MCF 10A (cell line): ENCODE measurements at regions not wholly inside any gene's neighbourhood (a gene's known extent, or its start where the extent isn't known, plus 50 kb on each side); places are given as distances from the start of the nearest gene placed in this dataset.

Experiments used
- BruUV-seq: library from RNA; stranded (reverse); fragments of 400-500 nt; replicated peaks from 2 replicates; lab custom pipeline; 2021; lab: Mats Ljungman, UMichigan
- CTCF ChIA-PET: fragments of 300-600 bp; sonication (Branson Sonifier 250); formaldehyde crosslinking; extraction: SDS; loops from one replicate; lab custom pipeline; 2021; ENCODE audit warnings: antibody characterized with exemption, inconsistent platforms; lab: Yijun Ruan, JAX
- POLR2A ChIA-PET: fragments of 300-600, 350-650 bp; sonication (Branson Sonifier 250); formaldehyde crosslinking; extraction: SDS; loops from one replicate; lab custom pipeline; 2020; ENCODE audit warnings: antibody characterized with exemption, inconsistent platforms; lab: Yijun Ruan, JAX
- DNase-seq: peaks from one replicate; pipeline ENCODE4 v3.0.0-alpha.2; 2018; ENCODE audit not compliant: unreplicated experiment
- H3K27ac Mint-ChIP-seq: one replicate; pipeline ENCODE4 v1.8.0; 2022; ENCODE audit warnings: mild to moderate bottlenecking, low read depth, mixed read lengths; ENCODE audit not compliant: unreplicated experiment
- H3K27me3 Mint-ChIP-seq: one replicate; pipeline ENCODE4 v1.8.0; 2022; ENCODE audit warnings: mixed read lengths; ENCODE audit not compliant: insufficient read depth, unreplicated experiment
- H3K36me3 Mint-ChIP-seq: one replicate; pipeline ENCODE4 v1.8.0; 2022; ENCODE audit warnings: mild to moderate bottlenecking, moderate library complexity, mixed read lengths; ENCODE audit not compliant: insufficient read depth, unreplicated experiment
- H3K4me1 Mint-ChIP-seq: one replicate; pipeline ENCODE4 v1.8.0; 2022; ENCODE audit warnings: mixed read lengths; ENCODE audit not compliant: insufficient read depth, unreplicated experiment
- H3K4me3 Mint-ChIP-seq: one replicate; pipeline ENCODE4 v1.8.0; 2022; ENCODE audit warnings: mild to moderate bottlenecking, moderate library complexity, mixed read lengths; ENCODE audit not compliant: unreplicated experiment
- H3K9me3 Mint-ChIP-seq: one replicate; pipeline ENCODE4 v1.8.0; 2022; ENCODE audit warnings: mixed read lengths; ENCODE audit not compliant: unreplicated experiment
- intact Hi-C: fragments of 100-400 bp; cut with micrococcal nuclease; formaldehyde crosslinking; loops from 2 replicates; pipeline ENCODE4 v1.14.1; 2022
- TF ChIP-seq, protein P1 (sequence below): fragments of 200-600 bp; IDR thresholded peaks from one replicate; pipeline ENCODE4 v1.8.0; 2022; ENCODE audit warnings: antibody characterized with exemption, mild to moderate bottlenecking; ENCODE audit not compliant: unreplicated experiment

DNA sequence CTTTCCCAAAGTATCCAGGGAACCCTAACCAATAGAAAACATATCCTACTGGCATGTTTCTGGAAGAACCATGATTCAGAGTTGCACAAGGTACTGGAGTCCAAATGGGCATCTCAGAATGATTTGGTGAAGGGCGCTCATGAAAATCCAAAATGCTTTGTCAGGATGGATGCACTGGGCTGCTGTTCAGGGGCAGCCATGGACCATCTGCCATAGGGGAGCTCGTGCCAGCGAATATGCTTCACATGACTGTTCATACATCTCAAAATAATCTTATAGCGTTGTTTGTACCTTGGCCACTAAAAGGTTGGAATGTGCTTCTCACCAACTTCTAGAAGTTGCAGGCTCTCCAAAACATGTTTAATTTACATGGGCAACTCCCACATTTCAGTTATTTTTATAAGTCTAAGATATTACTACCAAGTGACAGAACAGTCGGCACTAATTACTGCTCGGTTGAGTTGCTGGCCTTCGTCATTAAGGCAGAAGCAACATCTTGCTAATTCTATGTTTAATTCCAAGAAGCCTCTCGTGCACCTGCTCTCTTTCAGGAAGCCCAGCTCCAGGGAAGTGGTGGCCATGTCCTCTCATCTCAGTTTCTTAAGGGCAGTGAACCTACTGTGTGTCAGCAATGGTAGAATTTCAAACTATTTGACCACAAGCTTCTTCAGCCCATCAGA lies 1497.7 kb downstream of the TBC1D22A start:
- no peak overlapping the region for H3K4me3 Mint-ChIP-seq
- BruUV-seq = no TSS peak
- TF ChIP-seq, protein P1, sequence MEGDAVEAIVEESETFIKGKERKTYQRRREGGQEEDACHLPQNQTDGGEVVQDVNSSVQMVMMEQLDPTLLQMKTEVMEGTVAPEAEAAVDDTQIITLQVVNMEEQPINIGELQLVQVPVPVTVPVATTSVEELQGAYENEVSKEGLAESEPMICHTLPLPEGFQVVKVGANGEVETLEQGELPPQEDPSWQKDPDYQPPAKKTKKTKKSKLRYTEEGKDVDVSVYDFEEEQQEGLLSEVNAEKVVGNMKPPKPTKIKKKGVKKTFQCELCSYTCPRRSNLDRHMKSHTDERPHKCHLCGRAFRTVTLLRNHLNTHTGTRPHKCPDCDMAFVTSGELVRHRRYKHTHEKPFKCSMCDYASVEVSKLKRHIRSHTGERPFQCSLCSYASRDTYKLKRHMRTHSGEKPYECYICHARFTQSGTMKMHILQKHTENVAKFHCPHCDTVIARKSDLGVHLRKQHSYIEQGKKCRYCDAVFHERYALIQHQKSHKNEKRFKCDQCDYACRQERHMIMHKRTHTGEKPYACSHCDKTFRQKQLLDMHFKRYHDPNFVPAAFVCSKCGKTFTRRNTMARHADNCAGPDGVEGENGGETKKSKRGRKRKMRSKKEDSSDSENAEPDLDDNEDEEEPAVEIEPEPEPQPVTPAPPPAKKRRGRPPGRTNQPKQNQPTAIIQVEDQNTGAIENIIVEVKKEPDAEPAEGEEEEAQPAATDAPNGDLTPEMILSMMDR = no peak
- intact Hi-C loops = no loop called here
- H3K36me3 Mint-ChIP-seq = no peaks in the 10 kb centered on the region
- ChIA-PET POLR2A (no interaction called here), CTCF (no interaction called here)
- DNase-seq = no peak
- H3K27ac Mint-ChIP-seq = no peak overlapping the region
- H3K9me3 Mint-ChIP-seq = peaks cover 8% of the 10 kb centered on the region
- no peaks in the 10 kb centered on the region for H3K27me3 Mint-ChIP-seq
- no peaks in the 10 kb centered on the region for H3K4me1 Mint-ChIP-seq

DNA sequence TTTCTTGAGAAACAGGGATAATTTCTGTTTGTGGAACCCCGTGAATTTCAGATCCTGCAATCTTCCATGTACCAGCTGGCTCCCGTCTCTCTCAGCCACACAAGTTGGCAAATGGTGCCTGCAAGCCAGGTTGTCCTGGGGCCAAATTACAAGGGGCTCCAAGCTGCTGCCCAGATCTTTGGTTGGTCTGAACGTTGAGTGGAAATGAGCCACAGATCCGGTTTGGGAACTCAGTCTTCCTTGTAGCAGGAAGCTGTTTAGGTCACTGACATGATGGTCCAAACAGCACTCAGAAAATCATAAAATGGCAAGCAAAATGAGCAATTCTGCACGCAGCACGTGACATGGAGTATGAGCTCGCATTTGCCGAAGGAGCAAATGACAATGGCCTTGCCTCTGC lies 1496.4 kb downstream of the TBC1D22A start:
- H3K36me3 Mint-ChIP-seq = no peaks in the 10 kb centered on the region
- DNase-seq = no peak
- BruUV-seq = no TSS peak
- no peak overlapping the region for H3K27ac Mint-ChIP-seq
- H3K27me3 Mint-ChIP-seq = no peaks in the 10 kb centered on the region
- ChIA-PET POLR2A (no interaction called here), CTCF (no interaction called here)
- H3K9me3 Mint-ChIP-seq = peaks cover 8% of the 10 kb centered on the region
- no peaks in the 10 kb centered on the region for H3K4me1 Mint-ChIP-seq
- intact Hi-C loops = no loop called here
- no peak overlapping the region for H3K4me3 Mint-ChIP-seq
- TF ChIP-seq, protein P1 = no peak

DNA sequence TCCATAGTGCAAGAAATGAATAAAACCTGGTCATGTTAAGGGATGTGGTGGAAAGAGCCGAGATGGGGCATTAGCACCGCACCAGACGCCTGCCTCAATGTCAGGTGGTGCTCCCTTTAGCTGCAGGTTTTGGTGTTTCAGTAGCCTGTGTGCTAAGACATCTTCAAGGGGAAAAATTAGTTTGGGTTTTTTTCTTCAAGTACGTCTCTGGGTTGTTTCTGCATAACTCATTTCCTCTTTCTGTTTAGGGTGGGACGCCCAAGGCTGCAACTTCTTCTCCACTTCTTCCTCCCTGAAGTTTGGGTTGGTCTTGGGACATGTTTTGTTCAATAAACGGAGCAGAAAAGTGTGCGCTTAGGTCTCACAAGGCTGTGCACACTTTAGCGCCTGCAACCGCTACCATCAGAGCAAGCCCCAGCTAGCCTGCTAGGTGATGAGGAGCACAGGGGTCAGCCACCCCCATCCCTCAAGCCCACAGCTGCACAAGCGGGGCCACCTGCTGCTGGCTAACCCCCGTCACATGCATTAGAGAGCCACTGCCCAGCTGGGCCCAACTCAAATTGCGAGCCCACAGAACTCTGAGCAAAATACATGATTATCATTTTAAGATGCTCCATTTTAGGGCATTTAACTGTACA lies 1495.7 kb downstream of the TBC1D22A start:
- Mint-ChIP-seq H3K4me3 (no peak overlapping the region), H3K9me3 (peaks cover 8% of the 10 kb centered on the region), H3K4me1 (no peaks in the 10 kb centered on the region), H3K36me3 (no peaks in the 10 kb centered on the region), H3K27ac (no peak overlapping the region), H3K27me3 (no peaks in the 10 kb centered on the region)
- CTCF ChIA-PET = no interaction called here
- TF ChIP-seq, protein P1 = no peak
- POLR2A ChIA-PET = no interaction called here
- no peak for DNase-seq
- intact Hi-C loops = no loop called here
- no TSS peak for BruUV-seq

DNA sequence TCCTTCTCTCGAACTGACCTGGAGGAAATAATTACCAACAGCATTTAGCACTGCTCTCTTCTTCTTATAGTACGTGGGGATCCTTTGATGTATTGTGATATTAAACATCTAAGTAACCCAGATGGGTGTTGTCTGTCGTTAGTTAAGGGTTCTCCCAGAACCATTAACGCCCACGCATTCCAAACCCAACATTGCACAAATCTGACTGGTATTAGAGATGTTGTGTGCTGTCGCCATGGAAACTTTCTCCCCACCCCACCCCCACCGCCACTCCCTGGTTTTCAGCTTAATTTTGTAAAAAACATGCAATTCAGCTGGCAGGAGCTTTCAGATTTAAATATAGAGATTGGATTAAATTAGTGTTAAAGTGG lies 1495.2 kb downstream of the TBC1D22A start:
- Mint-ChIP-seq H3K27me3 (no peaks in the 10 kb centered on the region), H3K27ac (no peak overlapping the region), H3K36me3 (no peaks in the 10 kb centered on the region), H3K4me1 (no peaks in the 10 kb centered on the region), H3K9me3 (peaks cover 8% of the 10 kb centered on the region), H3K4me3 (no peak overlapping the region)
- ChIA-PET POLR2A (no interaction called here), CTCF (no interaction called here)
- no peak for DNase-seq
- no TSS peak for BruUV-seq
- TF ChIP-seq, protein P1 = no peak
- intact Hi-C loops = no loop called here
